ENCODE measurements at regions not wholly inside any gene's neighbourhood (a gene's known extent, or its start where the extent isn't known, plus 50 kb on each side); places are given as distances from the start of the nearest gene placed in this dataset.

GRCh38 chr18:64199581-64199980 is 50.7 kb upstream of the LINC00305 start:
- no peaks in the 10 kb centered on the region for H3K4me1 ChIP-seq (replicated peaks in 1 of 2; ENCODE audit: control insufficient read depth in 2 of 2, insufficient read depth in 2 of 2, low read length in 2 of 2)
- H3K9me1 ChIP-seq (ENCODE audit: control insufficient read depth, insufficient read depth, low read length): no peaks in the 10 kb centered on the region
- H3K36me3 ChIP-seq (ENCODE audit: control insufficient read depth, insufficient read depth, low read length): no peaks in the 10 kb centered on the region
- CTCF ChIA-PET (ENCODE audit: low intra/inter-chr PET ratio): no interaction called here
- H3K27me3 ChIP-seq (ENCODE audit: control insufficient read depth in 2 of 2, insufficient read depth in 2 of 2, low read length in 2 of 2): no peaks in the 10 kb centered on the region
- no peaks in the 10 kb centered on the region for H3K79me2 ChIP-seq (ENCODE audit: control insufficient read depth, insufficient read depth, low read length)
- no peaks in the 10 kb centered on the region for H3K9me3 ChIP-seq (replicated peaks; ENCODE audit: control insufficient read depth, insufficient read depth, low read depth, low read length)
- WGBS (ENCODE audit: insufficient coverage, low coverage, missing lambda C conversion rate): 0% methylated on average over 1 of the region's 1 CpG
- no peak for FAIRE-seq
- in situ Hi-C loops (cut with MboI) (no loop called here), intact Hi-C loops (cut with micrococcal nuclease) (no loop called here)
- POLR2A ChIA-PET: no interaction called here
- DNase-seq (ENCODE audit: extremely low read depth in 1 of 4, low spot score in 3 of 4): no peak
- H3K4me2 ChIP-seq (ENCODE audit: insufficient read depth, low read length): no peak overlapping the region
- no TSS peak for BruUV-seq (replicated peaks)
- no peak overlapping the region for H3K4me3 ChIP-seq
- H3K9ac ChIP-seq (ENCODE audit: insufficient read depth in 1 of 2, low read depth in 2 of 2, low read length in 2 of 2): no peak overlapping the region
- H4K20me1 ChIP-seq (replicated peaks; ENCODE audit: control insufficient read depth, insufficient read depth, low read length): no peaks in the 10 kb centered on the region
- no peak for ATAC-seq
- H2AFZ ChIP-seq (ENCODE audit: low read depth, low read length): no peak overlapping the region
- TF ChIP-seq TBL1XR1 (IDR thresholded peaks at IDR 0.05; ENCODE audit: low read length in 2 of 2) (no peak), THAP7 (CRISPR knock-in tag; IDR thresholded peaks at IDR 0.05) (no peak), ARID3B (CRISPR knock-in tag; IDR thresholded peaks at IDR 0.05; ENCODE audit: borderline replicate concordance) (no peak), PREB (CRISPR knock-in tag; IDR thresholded peaks at IDR 0.05) (no peak), RBM15 (IDR thresholded peaks at IDR 0.05; ENCODE audit: insufficient read depth, low read length) (no peak), THRA (IDR thresholded peaks at IDR 0.05) (no peak), DMBX1 (CRISPR knock-in tag; IDR thresholded peaks at IDR 0.05; ENCODE audit: borderline replicate concordance) (no peak), ZBTB17 (CRISPR knock-in tag; IDR thresholded peaks at IDR 0.05) (no peak), HDAC1 (IDR thresholded peaks at IDR 0.05) (no peak), ZNF124 (CRISPR knock-in tag; IDR thresholded peaks at IDR 0.05) (no peak), TRIM28 (IDR thresholded peaks at IDR 0.05) (no peak), E2F8 (IDR thresholded peaks at IDR 0.05; ENCODE audit: low read depth, partially characterized antibody) (no peak)
- H3K27ac ChIP-seq (ENCODE audit: extremely low read depth, low read depth, low read length): no peak overlapping the region

Measured in K562 (cell line).